Prostate gland (tissue), 2 donors: ENCODE measurements at regions not wholly inside any gene's neighbourhood (a gene's known extent, or its start where the extent isn't known, plus 50 kb on each side); places are given as distances from the start of the nearest gene placed in this dataset.

Experiments used
- POLR2A ChIP-seq: fragments of 450-650 bp; IDR thresholded peaks from one replicate; pipeline ENCODE4 v1.6.1; 2016; ENCODE audit warnings: antibody characterized with exemption, mild to moderate bottlenecking
- POLR2AphosphoS5 ChIP-seq: sonication (generic); formaldehyde crosslinking; IDR thresholded peaks from one replicate; pipeline ENCODE4 v1.6.1; 2017; ENCODE audit warnings: antibody characterized with exemption
- TF ChIP-seq, protein P1 (sequence below), 4 experiments: fragments of 200-600 bp in 2 of 4; fragments of 450-650 bp in 2 of 4; sonication (generic) in 2 of 4; IDR thresholded peaks; 1 replicate in 3 of 4; 2 replicates in 1 of 4; pipeline ENCODE4 v1.5.1; 2016 to 2019; ENCODE audit warnings: antibody characterized with exemption in 4 of 4, mild to moderate bottlenecking in 2 of 4, moderate library complexity in 2 of 4

DNA sequence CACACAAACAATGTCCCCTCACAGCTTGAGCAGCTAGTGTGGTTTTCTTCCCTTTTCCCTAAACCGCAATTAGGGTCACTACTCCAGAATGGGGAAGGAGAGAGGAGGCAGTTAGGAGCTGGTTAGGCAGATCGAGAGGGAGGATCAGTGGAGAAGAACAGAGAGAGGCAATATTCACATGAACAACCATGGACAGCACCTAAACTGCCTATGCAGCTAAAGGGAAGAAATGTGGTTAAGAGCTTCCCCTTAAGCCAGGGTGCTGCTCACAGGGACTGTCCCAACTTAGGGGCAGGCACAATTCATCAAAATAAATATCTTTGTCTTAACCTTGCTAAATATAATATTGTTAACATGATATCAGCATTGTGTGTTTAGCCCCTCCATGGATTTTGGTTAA lies 359.3 kb upstream of the CDH18 start:
- TF ChIP-seq POLR2A (no peak), POLR2AphosphoS5 (no peak)
- TF ChIP-seq, protein P1, sequence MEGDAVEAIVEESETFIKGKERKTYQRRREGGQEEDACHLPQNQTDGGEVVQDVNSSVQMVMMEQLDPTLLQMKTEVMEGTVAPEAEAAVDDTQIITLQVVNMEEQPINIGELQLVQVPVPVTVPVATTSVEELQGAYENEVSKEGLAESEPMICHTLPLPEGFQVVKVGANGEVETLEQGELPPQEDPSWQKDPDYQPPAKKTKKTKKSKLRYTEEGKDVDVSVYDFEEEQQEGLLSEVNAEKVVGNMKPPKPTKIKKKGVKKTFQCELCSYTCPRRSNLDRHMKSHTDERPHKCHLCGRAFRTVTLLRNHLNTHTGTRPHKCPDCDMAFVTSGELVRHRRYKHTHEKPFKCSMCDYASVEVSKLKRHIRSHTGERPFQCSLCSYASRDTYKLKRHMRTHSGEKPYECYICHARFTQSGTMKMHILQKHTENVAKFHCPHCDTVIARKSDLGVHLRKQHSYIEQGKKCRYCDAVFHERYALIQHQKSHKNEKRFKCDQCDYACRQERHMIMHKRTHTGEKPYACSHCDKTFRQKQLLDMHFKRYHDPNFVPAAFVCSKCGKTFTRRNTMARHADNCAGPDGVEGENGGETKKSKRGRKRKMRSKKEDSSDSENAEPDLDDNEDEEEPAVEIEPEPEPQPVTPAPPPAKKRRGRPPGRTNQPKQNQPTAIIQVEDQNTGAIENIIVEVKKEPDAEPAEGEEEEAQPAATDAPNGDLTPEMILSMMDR (IDR thresholded peaks at IDR 0.05), result no peak
